ENCODE measurements at regions not wholly inside any gene's neighbourhood (a gene's known extent, or its start where the extent isn't known, plus 50 kb on each side); places are given as distances from the start of the nearest gene placed in this dataset.

DNA sequence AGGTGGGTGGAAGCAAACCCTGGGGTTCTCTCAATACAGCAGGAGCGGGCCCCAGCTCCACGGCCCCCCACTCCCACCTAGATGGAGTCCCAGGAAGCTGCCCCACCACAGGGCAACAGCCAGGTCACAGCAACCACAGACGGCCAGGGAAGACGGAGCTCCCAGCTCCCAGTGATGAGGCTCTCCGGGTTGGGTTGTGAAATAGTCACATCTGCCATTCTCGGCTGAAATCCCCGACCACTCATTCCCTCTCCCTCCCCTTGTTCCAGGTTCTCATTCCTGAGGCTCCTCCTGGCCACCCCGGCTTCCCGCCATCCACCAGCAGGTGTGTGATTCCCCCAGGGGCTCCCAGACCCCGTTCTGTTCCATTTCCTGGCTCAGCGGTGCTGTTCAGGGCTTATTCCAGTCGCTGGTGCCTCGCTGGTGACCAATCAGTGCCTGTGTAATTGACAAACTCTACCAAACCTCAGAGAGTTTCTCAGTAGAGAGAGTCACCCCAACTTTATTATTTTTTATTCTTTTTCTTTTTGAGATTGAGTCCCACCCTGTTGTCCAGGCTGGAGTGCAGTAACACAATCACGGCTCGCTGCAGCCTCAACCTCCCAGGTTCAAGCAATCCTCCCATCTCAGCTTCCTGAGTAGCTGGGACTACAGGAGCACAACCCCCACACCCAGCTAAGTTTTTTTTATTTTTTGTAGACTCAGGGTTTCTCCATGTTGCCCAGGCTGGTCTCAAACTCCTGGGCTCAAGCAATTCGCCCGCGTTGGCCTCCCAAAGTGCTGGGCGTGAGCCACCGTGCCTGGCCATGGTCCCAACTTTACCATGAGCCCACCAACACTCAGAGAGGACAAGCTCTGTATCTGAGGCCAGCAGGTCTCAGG is 63.2 kb downstream of the SHANK2 start:
- no peak overlapping the region for H3K27ac ChIP-seq
- no peak for TF ChIP-seq ZFX (IDR thresholded peaks at IDR 0.05; ENCODE audit: borderline replicate concordance)
- TF ChIP-seq, protein P1, sequence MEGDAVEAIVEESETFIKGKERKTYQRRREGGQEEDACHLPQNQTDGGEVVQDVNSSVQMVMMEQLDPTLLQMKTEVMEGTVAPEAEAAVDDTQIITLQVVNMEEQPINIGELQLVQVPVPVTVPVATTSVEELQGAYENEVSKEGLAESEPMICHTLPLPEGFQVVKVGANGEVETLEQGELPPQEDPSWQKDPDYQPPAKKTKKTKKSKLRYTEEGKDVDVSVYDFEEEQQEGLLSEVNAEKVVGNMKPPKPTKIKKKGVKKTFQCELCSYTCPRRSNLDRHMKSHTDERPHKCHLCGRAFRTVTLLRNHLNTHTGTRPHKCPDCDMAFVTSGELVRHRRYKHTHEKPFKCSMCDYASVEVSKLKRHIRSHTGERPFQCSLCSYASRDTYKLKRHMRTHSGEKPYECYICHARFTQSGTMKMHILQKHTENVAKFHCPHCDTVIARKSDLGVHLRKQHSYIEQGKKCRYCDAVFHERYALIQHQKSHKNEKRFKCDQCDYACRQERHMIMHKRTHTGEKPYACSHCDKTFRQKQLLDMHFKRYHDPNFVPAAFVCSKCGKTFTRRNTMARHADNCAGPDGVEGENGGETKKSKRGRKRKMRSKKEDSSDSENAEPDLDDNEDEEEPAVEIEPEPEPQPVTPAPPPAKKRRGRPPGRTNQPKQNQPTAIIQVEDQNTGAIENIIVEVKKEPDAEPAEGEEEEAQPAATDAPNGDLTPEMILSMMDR (IDR thresholded peaks at IDR 0.05): no peak

DNA sequence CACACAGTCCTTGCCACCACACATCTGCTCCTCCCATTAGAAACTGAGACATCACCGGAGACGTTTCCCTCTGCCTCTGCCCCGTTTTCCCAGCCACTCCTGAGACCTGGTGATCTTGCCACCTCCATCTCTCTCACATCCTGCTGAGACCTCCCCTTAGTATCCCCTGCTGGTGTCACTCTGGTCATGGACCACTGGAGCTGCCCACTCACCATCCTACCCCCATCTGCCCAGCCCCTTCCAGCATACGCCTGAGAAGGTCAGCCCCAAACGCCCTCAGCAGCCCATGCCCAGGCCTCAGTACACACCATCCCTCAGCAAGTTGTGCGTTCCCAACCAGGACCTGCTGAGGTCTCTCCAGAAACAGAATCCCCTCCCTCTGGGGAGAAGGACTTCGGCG is 64.3 kb downstream of the SHANK2 start:
- H3K27ac ChIP-seq: no peak overlapping the region
- TF ChIP-seq, protein P1 (IDR thresholded peaks at IDR 0.05): no peak
- no peak for TF ChIP-seq ZFX (IDR thresholded peaks at IDR 0.05; ENCODE audit: borderline replicate concordance)

DNA sequence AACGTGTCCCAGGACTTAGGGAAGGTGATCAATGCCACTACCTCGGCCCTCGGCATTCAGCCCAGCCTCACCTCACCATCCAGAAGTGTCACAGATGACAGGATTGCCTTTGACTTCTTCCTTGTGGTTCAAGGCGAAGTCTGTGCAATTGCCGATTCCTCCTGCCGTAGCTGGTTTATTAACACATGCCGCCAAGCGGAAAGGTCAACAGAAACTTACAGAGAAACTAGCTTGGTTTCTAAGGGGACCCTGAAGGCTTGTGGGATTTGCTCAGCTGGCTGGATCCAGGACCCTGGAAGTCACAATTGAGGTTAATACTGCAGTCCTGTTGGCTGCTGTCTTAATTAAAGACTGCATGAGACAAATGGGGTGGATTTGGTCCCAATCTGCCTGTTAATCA is 65.6 kb downstream of the SHANK2 start:
- no peak overlapping the region for H3K27ac ChIP-seq
- TF ChIP-seq ZFX (IDR thresholded peaks at IDR 0.05; ENCODE audit: borderline replicate concordance): no peak
- TF ChIP-seq, protein P1 (IDR thresholded peaks at IDR 0.05): no peak

DNA sequence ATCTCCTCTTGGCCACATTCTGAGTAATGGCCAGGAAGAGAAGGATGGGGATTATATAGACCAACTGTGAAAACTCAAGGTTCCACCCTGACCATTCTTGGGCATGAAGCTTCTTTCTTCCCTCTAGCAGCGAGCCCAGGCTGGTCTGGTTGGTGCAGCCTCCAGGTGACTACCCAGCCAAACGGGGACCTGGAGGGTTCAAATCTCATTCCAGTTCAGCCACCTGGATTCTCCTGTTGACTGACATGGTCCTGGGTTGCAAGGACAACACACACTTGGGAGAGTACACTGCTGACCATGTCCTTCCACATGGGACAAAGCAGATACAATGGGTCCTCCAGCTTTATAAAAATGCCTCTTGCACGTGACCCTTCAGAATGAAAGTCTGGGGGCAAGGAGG is 67.0 kb downstream of the SHANK2 start:
- no peak overlapping the region for H3K27ac ChIP-seq
- TF ChIP-seq, protein P1 (IDR thresholded peaks at IDR 0.05): no peak
- TF ChIP-seq ZFX (IDR thresholded peaks at IDR 0.05; ENCODE audit: borderline replicate concordance): no peak

DNA sequence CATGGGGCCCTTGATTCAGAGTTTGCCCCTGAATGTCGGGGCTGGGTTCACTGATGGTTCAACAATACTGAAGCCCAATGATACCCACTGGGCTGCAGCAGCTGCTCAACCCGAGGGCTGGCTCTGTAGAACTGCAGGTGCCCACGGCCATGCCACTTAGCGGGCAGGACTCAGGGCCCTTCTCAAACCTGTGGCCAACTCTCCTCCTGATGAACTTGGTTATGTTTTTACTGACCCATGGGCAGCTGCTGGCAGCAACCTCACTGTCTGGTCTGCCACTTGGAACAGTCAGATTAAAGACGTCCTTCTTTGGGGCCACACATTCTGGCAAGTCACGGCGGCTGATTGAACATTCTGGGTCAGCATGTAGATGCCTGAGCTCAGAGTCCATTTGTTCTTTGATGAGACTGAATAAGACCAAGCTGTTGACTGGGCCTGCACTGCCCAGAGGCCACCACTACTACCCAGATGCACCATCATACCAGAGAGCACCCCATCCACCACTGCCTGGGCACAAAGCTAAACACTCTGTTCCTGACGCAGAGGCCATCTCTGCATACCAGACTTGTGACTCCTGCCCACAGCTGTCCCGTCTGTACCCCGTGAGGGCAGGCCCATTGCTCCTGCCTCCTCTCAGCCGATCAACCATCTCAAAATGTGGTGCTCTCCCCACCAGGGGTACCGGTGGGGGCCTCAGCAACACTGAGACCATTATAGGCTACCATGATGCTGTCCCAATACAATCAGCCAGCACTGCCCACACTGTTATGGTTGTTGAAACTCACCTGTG is 67.8 kb downstream of the SHANK2 start:
- no peak overlapping the region for H3K27ac ChIP-seq
- TF ChIP-seq, protein P1 (IDR thresholded peaks at IDR 0.05): no peak
- TF ChIP-seq ZFX (IDR thresholded peaks at IDR 0.05; ENCODE audit: borderline replicate concordance): no peak

DNA sequence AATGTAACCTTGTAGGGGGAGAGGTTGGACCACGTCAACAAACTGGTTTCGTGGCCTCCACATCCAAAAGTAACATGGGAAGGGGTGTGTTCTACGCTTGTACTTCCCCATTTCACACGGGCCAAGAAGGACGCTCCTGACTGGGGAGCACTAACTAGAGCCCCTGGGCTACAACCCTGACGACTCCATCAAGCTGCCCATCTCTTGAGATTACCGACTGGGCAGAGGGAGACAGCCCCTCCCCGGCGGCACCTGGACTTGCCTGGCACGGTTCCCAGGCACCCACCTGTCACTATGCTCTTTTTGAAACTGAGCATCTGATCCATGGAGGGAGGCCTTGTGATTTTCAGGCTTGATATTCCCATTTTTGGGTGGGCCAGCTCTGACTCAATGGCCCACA is 68.5 kb downstream of the SHANK2 start:
- no peak overlapping the region for H3K27ac ChIP-seq
- TF ChIP-seq ZFX (IDR thresholded peaks at IDR 0.05; ENCODE audit: borderline replicate concordance): no peak
- TF ChIP-seq, protein P1 (IDR thresholded peaks at IDR 0.05): no peak

Measured in 22Rv1 (cell line).